UCSD-AML1 (cell line): ENCODE measurements at regions not wholly inside any gene's neighbourhood (a gene's known extent, or its start where the extent isn't known, plus 50 kb on each side); places are given as distances from the start of the nearest gene placed in this dataset.
"Not testable (repeated sequence)": the region's sequence is repeated elsewhere in the genome, so short reads cannot be mapped to it uniquely, and the experiment has no call there.

Experiments
- DNase-seq: peaks from one replicate; lab custom pipeline; 2025; ENCODE audit not compliant: unreplicated experiment; lab: John Stamatoyannopoulos, UW

DNA sequence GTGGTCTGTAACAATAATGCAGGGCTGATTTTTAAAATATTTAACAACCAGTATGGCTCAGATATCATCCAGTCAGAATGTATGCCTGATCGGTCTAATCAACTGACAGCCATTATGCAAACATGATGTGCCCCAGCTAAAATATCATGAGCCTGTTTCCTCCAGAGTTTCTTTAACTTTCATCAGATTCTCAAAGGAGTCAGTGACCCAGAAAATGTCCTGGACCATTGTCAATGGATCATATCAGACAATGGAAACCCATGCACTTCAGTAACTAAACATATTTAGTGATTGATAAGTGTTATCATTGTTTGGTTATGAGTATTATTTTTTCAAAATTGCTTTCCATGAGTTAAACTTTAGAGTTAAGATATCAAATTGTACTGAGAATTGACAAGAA, 173.5 kb downstream of the LMBRD1 start:
- DNase-seq = no peak

DNA sequence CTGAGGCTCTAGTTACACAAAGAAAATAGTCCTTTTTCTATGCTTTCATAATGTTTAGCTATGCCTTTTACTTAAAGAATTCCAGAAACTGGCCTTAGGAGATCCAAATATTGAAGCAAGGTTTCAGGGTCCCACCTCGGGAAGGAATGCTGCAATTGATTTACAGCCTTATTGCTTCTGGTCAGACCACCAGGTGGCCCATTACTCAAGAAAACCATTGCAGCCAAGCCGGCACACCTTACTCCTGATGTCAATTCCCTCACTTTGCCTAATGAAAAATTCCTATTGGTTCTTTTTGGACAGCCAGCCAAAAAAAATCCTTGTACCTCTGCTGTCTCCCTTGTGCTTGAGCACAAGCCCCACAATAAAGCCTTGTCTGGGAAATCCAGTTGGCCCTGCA, 173.9 kb downstream of the LMBRD1 start:
- DNase-seq = no peak

- no peak for DNase-seq
These were observed 174.6 kb downstream of the LMBRD1 start for GRCh38 chr6:69622230-69622629.

- DNase-seq = no peak
These were observed 179.6 kb downstream of the LMBRD1 start for GRCh38 chr6:69617163-69617562.

- no peak for DNase-seq
These were observed 186.9 kb downstream of the LMBRD1 start for GRCh38 chr6:69609836-69610472.

DNA sequence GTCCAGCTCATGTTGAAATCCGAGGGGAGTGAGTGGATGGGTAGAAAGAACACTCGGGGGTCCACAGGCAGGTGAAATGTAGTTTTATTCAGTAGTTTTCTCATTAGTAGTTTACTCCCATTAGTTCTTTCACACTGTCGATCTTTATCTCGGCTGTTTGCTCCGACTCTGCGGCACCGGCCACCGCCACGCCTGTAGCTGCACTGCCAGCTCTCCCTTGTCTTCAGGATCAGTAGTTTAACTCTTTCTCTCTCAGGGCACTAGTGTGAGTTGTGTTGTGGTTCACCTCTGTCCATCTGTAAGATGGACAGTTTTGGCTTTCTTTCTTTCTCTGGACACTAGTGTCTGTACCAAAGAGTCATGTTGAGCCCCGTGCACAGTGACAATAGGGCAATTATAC, 195.7 kb downstream of the LMBRD1 start:
- DNase-seq = no peak

DNA sequence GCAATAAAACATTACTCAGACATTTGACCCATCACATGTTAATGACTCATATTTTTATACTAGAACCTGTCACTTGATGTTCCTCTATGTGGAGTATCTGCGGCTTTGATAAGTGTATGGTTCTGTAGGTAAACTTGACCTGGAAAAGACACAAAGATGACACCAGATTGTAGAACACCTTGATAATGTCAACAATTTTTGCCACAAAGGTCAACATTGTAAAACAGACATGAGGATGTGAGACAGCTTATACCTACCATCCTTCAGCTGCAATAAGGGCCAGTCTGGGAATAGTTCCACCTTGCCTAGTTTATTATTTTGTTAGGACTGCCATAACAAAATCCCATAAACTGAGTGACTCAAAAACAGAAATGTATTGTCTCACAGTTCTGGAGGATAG, 202.4 kb downstream of the LMBRD1 start:
- no peak for DNase-seq

DNA sequence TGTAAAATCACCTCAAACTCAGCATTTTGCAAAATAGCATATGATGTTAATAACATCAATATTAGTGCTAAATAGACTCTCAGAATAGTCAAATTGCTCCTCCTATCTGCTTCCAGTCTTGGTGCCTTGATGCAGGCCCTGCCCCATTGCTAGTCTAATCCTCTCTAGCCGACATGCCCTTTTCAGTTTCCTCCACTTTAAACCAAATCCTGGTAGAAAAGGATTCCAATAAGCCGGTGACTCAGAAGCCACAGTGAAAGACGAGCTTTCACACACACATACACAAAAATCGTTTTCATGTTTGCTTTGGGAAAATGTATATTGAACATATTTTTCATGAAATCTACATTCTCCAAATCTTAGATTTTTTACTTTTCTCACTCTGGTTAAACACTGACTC, 203.1 kb downstream of the LMBRD1 start:
- no peak for DNase-seq

- DNase-seq = no peak
These were observed 207.2 kb downstream of the LMBRD1 start for GRCh38 chr6:69589626-69590025.

DNA sequence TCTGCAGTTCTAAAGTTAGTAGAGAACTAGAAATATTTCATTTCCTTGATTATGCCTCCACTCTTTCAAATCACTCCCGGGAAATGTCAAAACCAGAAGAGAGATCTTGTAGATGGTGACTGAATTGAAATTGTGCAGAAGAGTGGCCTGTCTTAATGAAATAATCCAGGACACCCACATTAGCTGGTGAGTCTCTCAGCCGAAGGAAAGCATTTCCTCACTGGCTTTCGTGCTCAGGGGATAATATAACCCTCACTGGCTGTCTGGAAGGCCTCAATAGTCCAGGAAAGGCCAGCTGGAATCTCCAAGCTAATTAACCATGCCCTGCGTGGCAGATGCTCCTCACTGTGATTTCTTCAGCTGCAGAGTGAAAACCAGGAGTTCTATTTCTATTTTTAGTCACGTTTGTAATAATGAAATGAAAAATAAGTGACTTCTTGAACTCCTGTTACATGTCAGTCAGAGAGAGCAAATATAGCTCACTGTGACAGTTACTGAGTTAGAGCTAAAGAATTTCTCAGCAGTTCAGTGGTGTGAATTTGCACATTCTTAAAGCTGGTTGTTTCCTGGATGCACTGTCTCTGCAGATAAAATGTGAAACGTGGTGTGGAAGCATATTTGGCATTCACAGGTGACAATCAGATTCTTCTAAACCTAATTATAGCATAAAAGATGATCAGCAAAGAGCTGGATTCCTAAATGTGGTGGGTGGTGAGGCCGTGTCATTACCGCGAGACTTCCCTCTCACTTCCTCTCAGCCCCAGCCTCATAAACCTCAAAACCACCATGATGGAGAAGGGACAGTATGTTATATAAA, 211.7 kb downstream of the LMBRD1 start:
- peak; percentile 5 for DNase-seq

DNA sequence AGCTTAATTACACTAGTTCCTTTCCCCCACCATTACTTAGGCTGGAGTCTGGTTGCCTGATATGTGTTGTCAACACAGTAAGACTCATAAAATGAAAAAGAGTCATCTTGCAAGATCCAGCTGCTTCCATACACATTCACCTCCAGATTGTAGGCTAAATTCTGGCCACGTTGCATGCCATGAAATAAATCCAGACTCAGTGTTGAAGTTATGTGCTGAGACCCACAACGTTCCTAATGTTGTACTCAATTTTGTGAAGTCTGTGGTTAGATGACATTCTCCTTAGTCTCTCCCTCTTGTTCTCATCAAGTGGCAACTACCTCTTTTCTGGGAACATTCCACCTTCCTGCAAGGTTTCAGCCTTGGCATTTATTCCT, 212.3 kb downstream of the LMBRD1 start:
- DNase-seq = no peak

GRCh38 chr6:69581581-69581980, 215.2 kb downstream of the LMBRD1 start:
- DNase-seq = no peak

- no peak for DNase-seq
These were observed 216.1 kb downstream of the LMBRD1 start for GRCh38 chr6:69580706-69581105.

- no peak for DNase-seq
These were observed 218.4 kb downstream of the LMBRD1 start for GRCh38 chr6:69578361-69578890.

- no peak for DNase-seq
These were observed 225.6 kb downstream of the LMBRD1 start for GRCh38 chr6:69571234-69571633.

GRCh38 chr6:69570106-69570505, 226.7 kb downstream of the LMBRD1 start:
- DNase-seq = no peak

DNA sequence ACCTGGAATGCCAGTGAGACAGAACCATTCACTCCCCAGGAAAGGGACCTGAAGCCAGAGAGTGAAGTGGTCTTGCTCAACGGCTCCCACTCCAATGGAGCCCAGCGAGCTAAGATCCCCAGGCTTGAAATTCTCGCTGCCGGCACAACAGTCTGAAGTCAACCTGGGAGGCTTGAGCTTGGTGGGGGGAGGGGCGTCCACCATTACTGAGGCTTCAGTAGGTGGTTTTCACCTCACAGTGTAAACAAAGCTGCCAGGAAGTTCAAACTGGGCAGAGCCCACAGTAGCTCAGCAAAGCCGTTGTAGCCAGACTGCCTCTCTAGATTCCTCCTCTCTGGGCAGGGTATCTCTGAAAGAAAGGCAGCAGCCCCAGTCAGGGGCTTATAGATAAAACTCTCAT, 236.2 kb downstream of the LMBRD1 start:
- not testable (repeated sequence) for DNase-seq

DNA sequence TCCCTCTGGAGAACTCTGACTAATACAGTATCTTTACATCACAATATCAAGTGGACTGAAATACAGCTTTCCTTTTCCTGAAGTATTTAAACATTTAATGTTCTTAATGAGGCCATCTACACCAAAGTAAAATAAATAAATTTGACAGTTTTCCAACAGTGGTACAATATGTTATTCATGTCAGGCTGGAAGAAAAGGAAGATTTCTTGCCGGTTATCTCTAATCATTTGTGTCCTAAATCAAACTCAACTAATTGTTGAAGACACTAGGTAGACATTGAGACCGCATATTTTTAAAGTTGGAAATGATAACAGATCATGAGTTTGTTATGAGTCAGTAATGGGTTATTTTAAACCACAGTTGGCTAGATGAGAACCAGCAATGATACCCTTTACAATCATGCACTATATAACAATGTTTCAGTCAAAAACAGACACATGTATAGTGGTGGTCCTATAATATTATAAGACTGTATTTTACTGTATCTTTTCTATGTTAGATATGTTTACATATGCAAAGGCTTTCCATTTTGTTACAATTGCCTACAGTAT, 241.6 kb downstream of the LMBRD1 start:
- no peak for DNase-seq

DNA sequence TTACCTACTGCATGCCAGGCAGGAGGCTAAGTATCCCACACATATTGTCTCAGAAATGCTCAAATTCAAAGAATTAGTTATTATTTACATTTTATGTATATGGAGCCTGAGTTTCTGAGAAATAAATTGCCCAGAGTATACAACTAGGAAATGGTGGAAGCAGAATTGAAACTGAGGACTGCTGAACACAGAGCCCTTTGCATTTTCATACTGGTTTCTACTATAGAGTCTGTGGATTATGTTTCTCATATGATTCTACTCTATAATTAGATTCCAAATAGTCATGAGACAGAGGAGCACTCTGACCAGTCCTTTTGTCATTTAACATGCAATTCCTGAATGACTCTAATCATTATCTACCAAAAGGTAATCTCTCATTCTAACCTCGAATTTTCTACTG, 254.3 kb downstream of the LMBRD1 start:
- no peak for DNase-seq

GRCh38 chr6:69527921-69528476, 268.8 kb downstream of the LMBRD1 start:
- no peak for DNase-seq

DNA sequence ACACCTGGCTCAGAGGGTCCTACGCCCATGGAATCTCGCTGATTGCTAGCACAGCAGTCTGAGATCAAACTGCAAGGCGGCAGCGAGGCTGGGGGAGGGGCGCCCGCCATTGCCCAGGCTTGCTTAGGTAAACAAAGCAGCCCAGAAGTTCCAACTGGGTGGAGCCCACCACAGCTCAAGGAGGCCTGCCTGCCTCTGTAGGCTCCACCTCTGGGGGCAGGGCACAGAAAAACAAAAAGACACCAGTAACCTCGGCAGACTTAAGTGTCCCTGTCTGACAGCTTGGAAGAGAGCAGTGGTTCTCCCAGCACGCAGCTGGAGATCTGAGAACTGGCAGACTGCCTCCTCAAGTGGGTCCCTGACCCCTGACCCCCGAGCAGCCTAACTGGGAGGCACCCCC, 281.3 kb downstream of the LMBRD1 start:
- not testable (repeated sequence) for DNase-seq

GRCh38 chr6:69494595-69494994, 302.2 kb downstream of the LMBRD1 start:
- no peak for DNase-seq
